SK-N-MC (cell line): ENCODE measurements at regions not wholly inside any gene's neighbourhood (a gene's known extent, or its start where the extent isn't known, plus 50 kb on each side); places are given as distances from the start of the nearest gene placed in this dataset.

Source experiments
- DNase-seq: peaks from one replicate; pipeline ENCODE4 v3.0.0-alpha.2; 2011; ENCODE audit warnings: low read depth, low spot score
- H3K27ac ChIP-seq: fragments of 200-600 bp; sonication (generic); 2 replicates; pipeline ENCODE4 v1.5.1; 2016; ENCODE audit warnings: mixed run types
- H3K36me3 ChIP-seq: fragments of 200-600 bp; sonication (generic); 2 replicates; pipeline ENCODE4 v1.6.1; 2017; ENCODE audit warnings: antibody characterized with exemption, low read length, mixed read lengths; ENCODE audit not compliant: insufficient read depth
- H3K4me3 ChIP-seq: fragments of 200-600 bp; sonication (generic); 2 replicates; pipeline ENCODE4 v1.5.1; 2016
- H3K9ac ChIP-seq: fragments of 200-600 bp; sonication (generic); 2 replicates; pipeline ENCODE4 v1.8.0; 2017; ENCODE audit warnings: mixed run types, mixed read lengths; ENCODE audit not compliant: insufficient read length
- H3K9me3 ChIP-seq: fragments of 200-600 bp; sonication (generic); 2 replicates; pipeline ENCODE4 v1.6.1; 2017; ENCODE audit warnings: low read depth, mild to moderate bottlenecking, antibody characterized with exemption, low read length, moderate library complexity, mixed read lengths
- EZH2 ChIP-seq: fragments of 200-600 bp; sonication (generic); IDR thresholded peaks from one replicate; pipeline ENCODE4 v1.6.1; 2017; ENCODE audit warnings: antibody characterized with exemption
- FOXP2 ChIP-seq: optimal IDR thresholded peaks from 2 replicates; pipeline ENCODE3; 2011; ENCODE audit warnings: mild to moderate bottlenecking, moderate library complexity; ENCODE audit not compliant: insufficient read depth; ENCODE audit errors: extremely low read length, control extremely low read depth
- POLR2AphosphoS5 ChIP-seq: IDR thresholded peaks from 2 replicates; pipeline ENCODE4 v1.6.1; 2012; ENCODE audit warnings: mild to moderate bottlenecking, low read depth, low read length, borderline replicate concordance

- no peak overlapping the region for H3K4me3 ChIP-seq
Observed at GRCh38 chr21:34260277-34261008, 103.4 kb upstream of the KCNE2 start.

GRCh38 chr21:34261841-34262468 lies 101.9 kb upstream of the KCNE2 start:
- H3K27ac ChIP-seq: no peak overlapping the region
- no peak overlapping the region for H3K4me3 ChIP-seq
- no peak overlapping the region for H3K9ac ChIP-seq
- no peak for DNase-seq
- H3K36me3 ChIP-seq: no peaks in the 10 kb centered on the region
- no peak for TF ChIP-seq FOXP2
- no peak for TF ChIP-seq EZH2
- H3K9me3 ChIP-seq: no peaks in the 10 kb centered on the region

More at GRCh38 chr21:34260277-34261008, 103.4 kb upstream of the KCNE2 start:
- no peaks in the 10 kb centered on the region for H3K9me3 ChIP-seq
- no peak for DNase-seq
- H3K36me3 ChIP-seq: no peaks in the 10 kb centered on the region
- H3K9ac ChIP-seq: no peak overlapping the region
- no peak for TF ChIP-seq POLR2AphosphoS5
- TF ChIP-seq FOXP2: no peak
- TF ChIP-seq EZH2: no peak
- no peak overlapping the region for H3K27ac ChIP-seq

DNA sequence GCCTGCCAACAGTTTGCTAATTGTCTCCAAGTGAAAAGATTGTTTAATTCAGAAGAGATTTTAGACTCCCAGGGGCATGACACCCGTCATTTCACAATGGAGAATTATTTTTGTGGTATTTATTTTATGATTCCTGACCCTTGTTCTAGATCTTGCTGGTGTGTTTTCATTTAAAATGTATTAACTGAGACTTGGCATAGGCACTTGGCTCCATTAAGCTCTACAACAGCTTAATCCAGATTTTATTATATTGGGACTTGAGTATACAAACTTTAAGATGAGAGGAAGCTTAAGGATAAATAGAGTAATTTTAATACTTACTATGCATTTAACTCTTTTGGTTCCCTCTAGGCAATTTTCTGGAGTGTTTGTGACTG lies 101.3 kb upstream of the KCNE2 start:
- H3K27ac ChIP-seq: no peak overlapping the region
- TF ChIP-seq FOXP2 (no peak), POLR2AphosphoS5 (no peak)
- H3K9ac ChIP-seq: no peak overlapping the region
- H3K36me3 ChIP-seq: no peaks in the 10 kb centered on the region
- DNase-seq: no peak
- H3K9me3 ChIP-seq: no peaks in the 10 kb centered on the region
- H3K4me3 ChIP-seq: no peak overlapping the region

- Histone ChIP-seq H3K36me3 (no peaks in the 10 kb centered on the region), H3K27ac (no peak overlapping the region), H3K9ac (no peak overlapping the region), H3K4me3 (no peak overlapping the region), H3K9me3 (no peaks in the 10 kb centered on the region)
- TF ChIP-seq FOXP2 (no peak), POLR2AphosphoS5 (no peak)
- no peak for DNase-seq
Observed at GRCh38 chr21:34263629-34264028, 100.2 kb upstream of the KCNE2 start.

- no peak for TF ChIP-seq EZH2
- TF ChIP-seq POLR2AphosphoS5: no peak
- no peak for TF ChIP-seq FOXP2
- Histone ChIP-seq H3K4me3 (no peak overlapping the region), H3K9me3 (no peaks in the 10 kb centered on the region), H3K27ac (no peak overlapping the region), H3K36me3 (no peaks in the 10 kb centered on the region), H3K9ac (no peak overlapping the region)
- no peak for DNase-seq
Observed at GRCh38 chr21:34266351-34266750, 97.5 kb upstream of the KCNE2 start.

GRCh38 chr21:34268493-34268892 lies 95.3 kb upstream of the KCNE2 start:
- H3K4me3 ChIP-seq: no peak overlapping the region
- DNase-seq: no peak
- H3K27ac ChIP-seq: no peak overlapping the region
- TF ChIP-seq FOXP2 (no peak), EZH2 (no peak), POLR2AphosphoS5 (no peak)
- H3K36me3 ChIP-seq: no peaks in the 10 kb centered on the region
- no peak overlapping the region for H3K9ac ChIP-seq
- H3K9me3 ChIP-seq: no peaks in the 10 kb centered on the region

- H3K9ac ChIP-seq: no peak overlapping the region
- TF ChIP-seq FOXP2 (no peak), POLR2AphosphoS5 (no peak), EZH2 (no peak)
Observed at GRCh38 chr21:34270411-34270810, 93.4 kb upstream of the KCNE2 start.

DNA sequence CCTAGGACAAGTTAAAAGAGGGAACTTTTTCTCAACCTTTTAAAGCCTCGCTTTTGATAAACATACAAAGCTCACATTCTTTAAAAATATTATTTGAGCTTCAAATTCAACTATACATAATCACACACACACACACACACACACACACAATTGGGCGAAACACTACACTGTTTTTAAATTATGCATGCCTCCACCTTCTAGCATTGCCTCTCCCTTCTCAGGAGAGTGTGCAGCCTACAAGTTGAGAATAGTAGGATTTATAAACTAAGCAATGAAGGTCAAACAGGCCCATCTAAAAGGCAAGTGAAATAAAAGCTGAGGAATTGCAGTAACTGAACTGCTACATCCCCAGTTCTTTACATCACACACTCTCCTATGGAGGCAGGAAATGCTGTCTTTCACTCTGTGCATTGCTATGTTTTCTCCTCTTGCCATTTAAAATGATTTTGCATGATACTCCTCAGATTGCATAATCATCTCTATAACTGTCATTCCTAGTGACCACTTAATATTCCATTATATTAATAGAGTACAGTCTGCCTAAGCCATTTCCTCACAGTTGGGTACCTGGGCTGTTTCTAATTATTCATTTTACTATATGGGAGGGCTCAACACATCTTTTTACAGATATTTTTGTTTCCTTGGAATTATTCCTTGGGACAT lies 92.5 kb upstream of the KCNE2 start:
- Histone ChIP-seq H3K27ac (no peak overlapping the region), H3K4me3 (no peak overlapping the region), H3K9me3 (no peaks in the 10 kb centered on the region), H3K36me3 (no peaks in the 10 kb centered on the region), H3K9ac (no peak overlapping the region)
- TF ChIP-seq FOXP2 (no peak), EZH2 (no peak), POLR2AphosphoS5 (no peak)
- DNase-seq: no peak

More at GRCh38 chr21:34270411-34270810, 93.4 kb upstream of the KCNE2 start:
- Histone ChIP-seq H3K36me3 (no peaks in the 10 kb centered on the region), H3K9me3 (no peaks in the 10 kb centered on the region), H3K27ac (no peak overlapping the region), H3K4me3 (no peak overlapping the region)
- DNase-seq: no peak

DNA sequence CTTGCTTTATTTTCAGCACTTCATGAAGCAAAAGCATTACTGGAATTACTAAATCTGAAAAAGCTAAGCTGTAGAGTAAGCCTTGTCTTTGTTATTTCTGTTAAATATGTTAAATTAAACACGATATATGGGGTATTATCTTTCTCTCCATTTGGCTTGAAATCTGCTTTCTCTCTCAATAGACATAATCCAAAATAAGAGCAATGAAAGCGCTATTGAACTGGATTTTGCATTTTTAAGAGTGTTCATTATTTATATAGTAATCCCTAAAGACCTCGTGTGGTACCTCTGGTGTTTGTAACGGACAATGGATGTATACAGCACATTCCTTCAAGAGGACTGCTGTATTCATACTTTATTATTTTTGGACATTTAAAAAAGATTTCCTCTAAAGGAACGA lies 91.5 kb upstream of the KCNE2 start:
- no peak for TF ChIP-seq EZH2
- TF ChIP-seq POLR2AphosphoS5: no peak
- no peak for TF ChIP-seq FOXP2
- H3K4me3 ChIP-seq: no peak overlapping the region
- no peaks in the 10 kb centered on the region for H3K9me3 ChIP-seq

More for the DNA sequence above, 91.5 kb upstream of the KCNE2 start:
- Histone ChIP-seq H3K36me3 (no peaks in the 10 kb centered on the region), H3K27ac (no peak overlapping the region), H3K9ac (no peak overlapping the region)
- no peak for DNase-seq
